SU-DHL-6 (cell line): ENCODE measurements at regions not wholly inside any gene's neighbourhood (a gene's known extent, or its start where the extent isn't known, plus 50 kb on each side); places are given as distances from the start of the nearest gene placed in this dataset.

Experiments
- H2AFZ ChIP-seq: fragments of 200-600 bp; sonication (generic); 2 replicates; pipeline ENCODE4 v1.6.1; 2014; ENCODE audit warnings: low read depth, mild to moderate bottlenecking, moderate library complexity, mixed read lengths, antibody characterized with exemption, low read length; ENCODE audit not compliant: severe bottlenecking
- H3F3A ChIP-seq: fragments of 200-600 bp; shearing (Covaris generic); 2 replicates; pipeline ENCODE4 v1.6.0; 2016; ENCODE audit warnings: antibody characterized with exemption, mild to moderate bottlenecking; ENCODE audit not compliant: insufficient read depth
- H3K27ac ChIP-seq: fragments of 200-600 bp; sonication (generic); 2 replicates; pipeline ENCODE4 v1.5.1; 2016; ENCODE audit warnings: low read depth, mild to moderate bottlenecking, low read length, moderate library complexity, mixed read lengths
- H3K27me3 ChIP-seq: fragments of 200-600 bp; sonication (generic), shearing (Covaris generic); 2 replicates; pipeline ENCODE4 v1.6.0; 2014; ENCODE audit warnings: mild to moderate bottlenecking, low read length
- H3K36me3 ChIP-seq: fragments of 200-600 bp; sonication (generic); 2 replicates; pipeline ENCODE4 v1.6.1; 2014; ENCODE audit warnings: mild to moderate bottlenecking, low read length, mixed read lengths
- H3K4me2 ChIP-seq: fragments of 300-600, 200-600 bp; shearing (Covaris generic), sonication (generic); 2 replicates; pipeline ENCODE4 v1.6.0; 2014; ENCODE audit warnings: low read length, low read depth, mild to moderate bottlenecking; ENCODE audit not compliant: poor library complexity, severe bottlenecking
- H3K4me3 ChIP-seq: fragments of 200-600 bp; sonication (generic); 2 replicates; pipeline ENCODE4 v1.5.1; 2014; ENCODE audit warnings: antibody characterized with exemption, low read length, mild to moderate bottlenecking, mixed read lengths; ENCODE audit not compliant: insufficient read depth, poor library complexity, severe bottlenecking
- H3K79me2 ChIP-seq: fragments of 200-600 bp; sonication (generic); 2 replicates; pipeline ENCODE4 v1.6.1; 2014; ENCODE audit warnings: mild to moderate bottlenecking, low read length, moderate library complexity; ENCODE audit not compliant: insufficient read depth
- H3K9ac ChIP-seq: fragments of 200-600 bp; sonication (generic); 2 replicates; pipeline ENCODE4 v1.7.0; 2014; ENCODE audit warnings: mild to moderate bottlenecking, low read length
- H3K9me2 ChIP-seq: fragments of 200-600 bp; sonication (generic); replicated peaks from 2 replicates; pipeline ENCODE4 v1.6.1; 2014; ENCODE audit warnings: low read length; ENCODE audit not compliant: insufficient read depth
- H3K9me3 ChIP-seq: fragments of 200-600 bp; sonication (generic); 2 replicates; pipeline ENCODE4 v1.6.1; 2014; ENCODE audit warnings: low read length, mixed read lengths; ENCODE audit not compliant: insufficient read depth
- H4K20me1 ChIP-seq: fragments of 200-600 bp; sonication (generic); 2 replicates; pipeline ENCODE4 v1.6.1; 2014; ENCODE audit warnings: low read depth, mild to moderate bottlenecking, antibody characterized with exemption, low read length, moderate library complexity, mixed read lengths
- EZH2phosphoT487 ChIP-seq: fragments of 200-600 bp; sonication (generic), shearing (Covaris generic); conservative IDR thresholded peaks from 2 replicates; pipeline ENCODE4 v1.6.1; 2018; ENCODE audit warnings: mild to moderate bottlenecking, antibody characterized with exemption, low read length, moderate library complexity, mixed read lengths
- TF ChIP-seq, protein P1 (sequence below): fragments of 200-600 bp; sonication (generic); IDR thresholded peaks from one replicate; pipeline ENCODE4 v1.5.1; 2017; ENCODE audit warnings: antibody characterized with exemption, mild to moderate bottlenecking, low read length, moderate library complexity; ENCODE audit not compliant: insufficient read depth, poor library complexity, severe bottlenecking

GRCh38 chr4:129862461-129862860, 766.5 kb downstream of the C4orf33 start:
- no peak overlapping the region for H3K27ac ChIP-seq
- H3K4me3 ChIP-seq: no peak overlapping the region
- H2AFZ ChIP-seq: no peak overlapping the region
- H3K4me2 ChIP-seq: no peak overlapping the region
- no peaks in the 10 kb centered on the region for H3K79me2 ChIP-seq
- H3F3A ChIP-seq: no peaks in the 10 kb centered on the region
- no peaks in the 10 kb centered on the region for H3K9me3 ChIP-seq
- no peaks in the 10 kb centered on the region for H4K20me1 ChIP-seq
- no peak overlapping the region for H3K9ac ChIP-seq
- no peaks in the 10 kb centered on the region for H3K27me3 ChIP-seq
- no peaks in the 10 kb centered on the region for H3K9me2 ChIP-seq
- TF ChIP-seq, protein P1, sequence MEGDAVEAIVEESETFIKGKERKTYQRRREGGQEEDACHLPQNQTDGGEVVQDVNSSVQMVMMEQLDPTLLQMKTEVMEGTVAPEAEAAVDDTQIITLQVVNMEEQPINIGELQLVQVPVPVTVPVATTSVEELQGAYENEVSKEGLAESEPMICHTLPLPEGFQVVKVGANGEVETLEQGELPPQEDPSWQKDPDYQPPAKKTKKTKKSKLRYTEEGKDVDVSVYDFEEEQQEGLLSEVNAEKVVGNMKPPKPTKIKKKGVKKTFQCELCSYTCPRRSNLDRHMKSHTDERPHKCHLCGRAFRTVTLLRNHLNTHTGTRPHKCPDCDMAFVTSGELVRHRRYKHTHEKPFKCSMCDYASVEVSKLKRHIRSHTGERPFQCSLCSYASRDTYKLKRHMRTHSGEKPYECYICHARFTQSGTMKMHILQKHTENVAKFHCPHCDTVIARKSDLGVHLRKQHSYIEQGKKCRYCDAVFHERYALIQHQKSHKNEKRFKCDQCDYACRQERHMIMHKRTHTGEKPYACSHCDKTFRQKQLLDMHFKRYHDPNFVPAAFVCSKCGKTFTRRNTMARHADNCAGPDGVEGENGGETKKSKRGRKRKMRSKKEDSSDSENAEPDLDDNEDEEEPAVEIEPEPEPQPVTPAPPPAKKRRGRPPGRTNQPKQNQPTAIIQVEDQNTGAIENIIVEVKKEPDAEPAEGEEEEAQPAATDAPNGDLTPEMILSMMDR: no peak
- no peak for TF ChIP-seq EZH2phosphoT487
- H3K36me3 ChIP-seq: no peaks in the 10 kb centered on the region

DNA sequence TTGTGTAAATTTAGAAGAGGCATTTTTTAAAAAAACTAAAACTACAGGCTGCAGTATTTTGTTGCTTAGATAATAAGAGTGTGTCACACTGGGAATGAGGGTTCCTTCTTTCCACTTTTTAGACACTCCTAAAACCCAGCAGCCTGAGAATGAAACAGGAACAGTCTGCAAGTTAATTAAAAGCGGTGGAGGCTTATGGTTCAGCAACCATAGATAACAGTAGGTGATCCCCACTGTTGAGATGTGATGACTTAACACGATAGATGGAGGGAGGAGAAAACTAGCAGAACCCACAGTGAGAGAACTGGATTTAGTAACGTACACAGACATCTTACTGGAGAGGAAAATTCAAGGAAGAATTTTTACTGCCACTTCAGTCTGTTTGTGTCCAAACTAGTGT, 767.3 kb downstream of the C4orf33 start:
- no peak overlapping the region for H3K4me2 ChIP-seq
- no peaks in the 10 kb centered on the region for H4K20me1 ChIP-seq
- H3K79me2 ChIP-seq: no peaks in the 10 kb centered on the region
- no peak for TF ChIP-seq EZH2phosphoT487
- TF ChIP-seq, protein P1: no peak
- no peak overlapping the region for H3K27ac ChIP-seq
- no peaks in the 10 kb centered on the region for H3K9me2 ChIP-seq
- H3K4me3 ChIP-seq: no peak overlapping the region
- H3K27me3 ChIP-seq: no peaks in the 10 kb centered on the region
- no peak overlapping the region for H2AFZ ChIP-seq
- H3F3A ChIP-seq: no peaks in the 10 kb centered on the region
- H3K9ac ChIP-seq: no peak overlapping the region
- no peaks in the 10 kb centered on the region for H3K9me3 ChIP-seq
- H3K36me3 ChIP-seq: no peaks in the 10 kb centered on the region

- Histone ChIP-seq H3K9ac (no peak overlapping the region), H3F3A (no peaks in the 10 kb centered on the region), H3K79me2 (no peaks in the 10 kb centered on the region), H3K4me3 (no peak overlapping the region), H3K27ac (no peak overlapping the region), H4K20me1 (no peaks in the 10 kb centered on the region), H3K36me3 (no peaks in the 10 kb centered on the region), H3K9me2 (no peaks in the 10 kb centered on the region), H3K9me3 (no peaks in the 10 kb centered on the region), H2AFZ (no peak overlapping the region), H3K27me3 (no peaks in the 10 kb centered on the region), H3K4me2 (no peak overlapping the region)
- TF ChIP-seq, protein P1: no peak
Measured at GRCh38 chr4:129883996-129884395, 788.0 kb downstream of the C4orf33 start.

GRCh38 chr4:129897111-129897510, 801.2 kb downstream of the C4orf33 start:
- no peaks in the 10 kb centered on the region for H3K36me3 ChIP-seq
- H3K4me2 ChIP-seq: no peak overlapping the region
- no peaks in the 10 kb centered on the region for H3K9me2 ChIP-seq
- TF ChIP-seq, protein P1: no peak
- TF ChIP-seq EZH2phosphoT487: no peak
- H3K9me3 ChIP-seq: no peaks in the 10 kb centered on the region
- no peak overlapping the region for H3K9ac ChIP-seq
- H3K4me3 ChIP-seq: no peak overlapping the region
- no peaks in the 10 kb centered on the region for H4K20me1 ChIP-seq
- no peaks in the 10 kb centered on the region for H3K79me2 ChIP-seq
- H3F3A ChIP-seq: no peaks in the 10 kb centered on the region
- H2AFZ ChIP-seq: no peak overlapping the region
- no peaks in the 10 kb centered on the region for H3K27me3 ChIP-seq
- H3K27ac ChIP-seq: no peak overlapping the region
